D721Med (cell line): ENCODE measurements at regions not wholly inside any gene's neighbourhood (a gene's known extent, or its start where the extent isn't known, plus 50 kb on each side); places are given as distances from the start of the nearest gene placed in this dataset.
"Not testable (repeated sequence)": the region's sequence is repeated elsewhere in the genome, so short reads cannot be mapped to it uniquely, and the experiment has no call there.

ENCODE experiments used
- DNase-seq: peaks from one replicate; pipeline ENCODE4 v3.0.0; 2011; ENCODE audit warnings: low spot score; ENCODE audit not compliant: insufficient read length
- FAIRE-seq: peaks from 2 replicates; lab custom pipeline; 2011; peaks lifted over from hg19 to GRCh38; lab: Jason Lieb, UNC
- TF ChIP-seq, protein P1 (sequence below): IDR thresholded peaks from 2 replicates; pipeline ENCODE4 v1.5.1; 2012; ENCODE audit warnings: mild to moderate bottlenecking, control low read depth; ENCODE audit not compliant: insufficient read depth; ENCODE audit errors: missing control alignments

DNA sequence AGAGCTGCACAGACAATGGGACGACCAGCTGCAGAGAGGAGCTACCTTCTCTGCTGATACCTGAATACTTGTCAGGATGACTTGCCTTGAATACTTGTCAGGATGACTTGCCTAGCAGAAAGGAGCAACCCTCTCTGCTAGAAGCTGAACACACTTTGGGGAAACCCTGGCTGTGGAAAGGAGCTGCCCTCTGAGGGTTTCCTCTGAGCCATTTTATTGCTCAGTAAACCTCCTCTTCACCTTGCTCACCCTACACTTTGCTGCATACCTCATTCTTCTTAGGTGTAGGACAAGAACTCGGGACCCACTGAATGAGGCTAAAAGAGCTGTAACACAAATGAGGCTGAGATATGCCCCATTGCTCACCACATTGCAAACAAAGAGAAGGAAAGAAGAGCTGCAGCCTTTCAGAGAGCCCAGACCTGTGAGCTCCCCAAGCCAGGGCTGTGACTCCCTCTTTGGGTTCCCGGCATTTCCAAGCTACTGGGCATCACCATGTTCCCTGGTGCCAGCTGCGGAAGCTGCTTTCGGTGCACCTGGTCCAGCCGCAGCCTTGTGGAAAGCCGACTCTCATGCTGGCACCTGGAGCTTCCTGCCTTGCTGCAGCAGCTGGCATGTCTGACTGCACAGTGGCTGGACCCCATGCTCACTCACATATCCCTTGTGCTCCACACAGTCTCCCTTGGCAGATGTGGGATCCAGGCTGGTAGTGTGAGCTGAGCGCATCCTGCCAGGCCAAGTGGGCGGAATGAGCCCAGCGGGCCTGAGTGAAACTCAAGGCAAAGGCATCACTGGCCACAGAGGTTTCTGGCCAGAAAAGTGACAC is 106.7 kb upstream of the AHI1 start:
- FAIRE-seq, result no peak

DNA sequence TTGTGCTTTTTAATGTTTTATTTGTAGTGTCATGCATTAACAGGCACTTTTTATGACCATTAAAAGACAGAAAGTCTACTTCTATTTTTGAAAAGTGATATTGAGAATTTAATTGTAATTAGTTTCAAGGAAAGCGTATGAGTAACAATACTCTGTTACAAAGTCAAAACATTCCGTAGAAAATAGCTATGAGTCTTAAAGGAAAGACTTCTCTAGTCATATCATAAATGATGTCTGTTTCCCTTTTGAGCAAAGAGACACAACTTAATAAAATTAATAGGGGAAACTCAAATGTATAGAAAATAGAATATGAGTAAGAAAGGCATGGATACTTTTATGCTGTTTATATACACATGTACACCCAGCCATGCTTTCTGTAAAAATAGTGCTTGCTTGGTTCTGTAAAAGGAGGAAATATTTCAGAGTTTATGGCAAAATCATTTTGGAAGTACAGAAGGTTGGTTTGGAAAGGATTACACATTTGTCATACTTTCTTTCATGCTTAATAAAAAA is 107.8 kb upstream of the AHI1 start:
- DNase-seq (no peak), FAIRE-seq (no peak)
- TF ChIP-seq, protein P1, sequence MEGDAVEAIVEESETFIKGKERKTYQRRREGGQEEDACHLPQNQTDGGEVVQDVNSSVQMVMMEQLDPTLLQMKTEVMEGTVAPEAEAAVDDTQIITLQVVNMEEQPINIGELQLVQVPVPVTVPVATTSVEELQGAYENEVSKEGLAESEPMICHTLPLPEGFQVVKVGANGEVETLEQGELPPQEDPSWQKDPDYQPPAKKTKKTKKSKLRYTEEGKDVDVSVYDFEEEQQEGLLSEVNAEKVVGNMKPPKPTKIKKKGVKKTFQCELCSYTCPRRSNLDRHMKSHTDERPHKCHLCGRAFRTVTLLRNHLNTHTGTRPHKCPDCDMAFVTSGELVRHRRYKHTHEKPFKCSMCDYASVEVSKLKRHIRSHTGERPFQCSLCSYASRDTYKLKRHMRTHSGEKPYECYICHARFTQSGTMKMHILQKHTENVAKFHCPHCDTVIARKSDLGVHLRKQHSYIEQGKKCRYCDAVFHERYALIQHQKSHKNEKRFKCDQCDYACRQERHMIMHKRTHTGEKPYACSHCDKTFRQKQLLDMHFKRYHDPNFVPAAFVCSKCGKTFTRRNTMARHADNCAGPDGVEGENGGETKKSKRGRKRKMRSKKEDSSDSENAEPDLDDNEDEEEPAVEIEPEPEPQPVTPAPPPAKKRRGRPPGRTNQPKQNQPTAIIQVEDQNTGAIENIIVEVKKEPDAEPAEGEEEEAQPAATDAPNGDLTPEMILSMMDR, result no peak

More for the DNA sequence above, 106.7 kb upstream of the AHI1 start:
- TF ChIP-seq, protein P1, result no peak
- no peak for DNase-seq

DNA sequence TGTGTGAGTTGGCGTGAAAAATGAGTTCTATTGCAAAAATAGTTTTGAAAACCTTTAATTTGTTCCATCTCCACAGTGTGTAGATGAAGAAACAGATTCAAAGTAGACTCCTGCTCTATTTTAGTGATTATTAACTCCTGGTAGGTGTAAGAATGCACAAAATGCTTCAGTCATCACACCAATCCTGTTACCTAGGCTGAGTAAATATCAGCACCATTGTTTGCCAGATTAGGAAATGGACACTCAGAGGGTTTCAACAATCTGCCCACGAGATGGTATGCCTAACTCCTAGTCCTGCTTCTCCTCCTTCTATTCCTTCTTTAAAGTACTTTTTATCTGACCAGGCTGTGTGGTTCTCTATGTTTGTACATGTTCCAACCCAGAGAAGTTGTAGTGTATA is 108.9 kb upstream of the AHI1 start:
- TF ChIP-seq, protein P1, result no peak
- DNase-seq, result no peak
- FAIRE-seq, result no peak

DNA sequence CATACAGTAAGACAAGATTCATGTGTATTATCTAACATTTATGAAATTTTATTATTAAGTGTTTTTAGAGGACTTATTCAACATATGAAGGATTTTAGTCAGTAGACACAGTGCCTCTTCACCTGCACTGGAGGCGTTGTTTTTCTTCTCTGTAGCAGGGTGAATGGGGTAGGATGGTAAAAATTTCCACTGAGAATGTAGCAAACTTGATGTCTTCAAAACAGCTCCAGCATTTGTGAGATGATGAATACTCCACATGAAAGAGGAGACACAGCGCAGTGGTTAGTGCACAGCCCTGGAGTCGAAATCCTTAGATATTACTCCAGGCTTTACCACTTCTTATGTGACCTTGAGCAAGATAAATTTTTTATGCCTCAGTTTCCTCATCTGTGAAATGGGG is 110.5 kb upstream of the AHI1 start:
- DNase-seq (no peak), FAIRE-seq (no peak)
- TF ChIP-seq, protein P1, result no peak

DNA sequence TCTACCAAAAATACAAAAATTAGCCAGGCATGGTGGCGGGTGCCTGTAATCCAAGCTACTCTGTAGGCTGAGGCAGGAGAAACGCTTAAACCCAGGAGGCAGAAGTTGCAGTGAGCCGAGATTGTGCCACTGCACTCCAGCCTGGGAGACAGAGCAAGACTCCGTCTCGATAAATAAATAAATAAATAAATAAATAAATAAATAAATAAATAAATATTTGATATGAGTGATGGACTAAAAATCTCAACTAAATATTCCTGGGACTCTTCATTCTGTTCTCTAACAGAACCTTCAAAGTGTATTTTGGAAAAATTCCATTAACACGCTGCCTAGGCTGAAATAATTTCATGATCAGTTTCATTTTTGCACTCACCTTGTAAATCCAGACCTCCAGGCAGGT is 112.7 kb upstream of the AHI1 start:
- FAIRE-seq, DNase-seq: not testable (repeated sequence)

DNA sequence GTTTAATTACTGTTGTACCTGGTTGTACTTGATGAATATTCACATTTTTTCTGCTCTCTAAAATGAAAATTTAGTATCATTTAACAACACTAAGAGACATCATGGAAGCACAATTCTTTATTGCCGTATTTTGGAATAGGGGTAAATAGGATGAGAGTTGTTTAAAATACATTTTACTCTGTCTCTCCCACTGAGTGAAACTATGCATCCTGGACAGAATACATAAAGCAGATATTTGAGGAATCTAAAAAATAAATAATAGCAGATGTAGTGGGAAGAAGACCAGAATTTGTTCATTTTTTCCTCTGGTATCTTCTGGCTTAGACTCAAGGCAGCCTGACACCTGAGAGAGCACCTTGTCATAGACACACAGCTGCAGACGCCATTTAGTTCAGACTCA is 119.1 kb upstream of the AHI1 start:
- DNase-seq, result no peak
- FAIRE-seq, result no peak

DNA sequence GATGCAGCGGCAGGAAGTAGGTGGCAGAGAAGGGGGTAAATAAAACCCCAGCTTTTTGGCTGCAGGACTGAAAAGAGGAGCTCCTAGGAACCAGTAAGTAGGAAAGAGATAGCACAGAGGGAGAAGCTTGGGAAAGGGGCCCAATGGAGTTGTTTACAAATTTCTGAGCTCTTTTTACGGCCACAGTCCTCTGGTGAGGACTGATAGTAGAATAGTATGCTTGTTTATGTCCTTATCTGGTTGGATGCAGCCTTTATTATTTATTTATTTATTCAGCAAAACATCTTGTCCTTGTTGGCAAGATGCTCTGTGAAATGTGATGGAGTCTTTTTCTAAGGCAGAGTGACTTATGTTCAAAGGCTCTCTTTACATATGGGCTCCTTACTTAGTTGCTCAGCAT is 119.7 kb upstream of the AHI1 start:
- DNase-seq, result no peak
- FAIRE-seq, result no peak
- TF ChIP-seq, protein P1, result no peak

More for the DNA sequence above, 119.1 kb upstream of the AHI1 start:
- TF ChIP-seq, protein P1, result no peak
